ENCODE measurements at regions not wholly inside any gene's neighbourhood (a gene's known extent, or its start where the extent isn't known, plus 50 kb on each side); places are given as distances from the start of the nearest gene placed in this dataset.

- TF ChIP-seq POLR2A (IDR thresholded peaks at IDR 0.05; ENCODE audit: low read depth, low read length) (no peak), POLR2AphosphoS5 (IDR thresholded peaks at IDR 0.05; ENCODE audit: low read depth, low read length) (no peak)
Measured at GRCh38 chr5:8366266-8366665, 497.3 kb downstream of the MTRR start.
